HCT116 (cell line): ENCODE measurements at regions not wholly inside any gene's neighbourhood (a gene's known extent, or its start where the extent isn't known, plus 50 kb on each side); places are given as distances from the start of the nearest gene placed in this dataset.

Source experiments
- ATAC-seq: fragments of 200-7000 bp; cut with Tn5 transposase; 2 replicates; pipeline ENCODE4 v1.9.1; 2020; ENCODE audit warnings: mild to moderate bottlenecking, moderate library complexity
- BruUV-seq: library from RNA; stranded (reverse); fragments of 400-500 nt; replicated peaks from 2 replicates; lab custom pipeline; 2021; lab: Mats Ljungman, UMichigan
- CTCF ChIA-PET: fragments of 300-600 bp; sonication (Branson Sonifier 250); formaldehyde crosslinking; loops from one replicate; lab custom pipeline; 2021; ENCODE audit warnings: antibody characterized with exemption; lab: Charles Lee
- POLR2A ChIA-PET: fragments of 300-600, 350-600 bp; sonication (Branson Sonifier 250); formaldehyde crosslinking; loops from one replicate; lab custom pipeline; 2021; ENCODE audit warnings: antibody characterized with exemption; lab: Charles Lee
- RAD21 ChIA-PET, 2 experiments: fragments of 300-600 bp; sonication (Branson Sonifier 250); formaldehyde crosslinking; loops; one replicate each; lab custom pipeline; 2023; ENCODE audit warnings: low total read pairs in 2 of 2; ENCODE audit not compliant: uncharacterized antibody in 2 of 2, unreplicated experiment in 2 of 2, low non-redundant PET in 1 of 2; lab: Charles Lee
- DNase-seq: peaks from one replicate; pipeline ENCODE4 v3.0.0-alpha.2; 2010; ENCODE audit warnings: low read depth, low spot score
- H2AFZ ChIP-seq: fragments of 200-600 bp; shearing (Covaris generic), sonication (generic); 2 replicates; pipeline ENCODE4 v1.6.1; 2017; ENCODE audit warnings: low read depth, mixed run types, mixed read lengths, antibody characterized with exemption, low read length; ENCODE audit not compliant: poor library complexity, severe bottlenecking
- H3K27ac ChIP-seq: 2 replicates; pipeline ENCODE4 v1.5.1; 2012; ENCODE audit warnings: low read depth, low read length
- H3K27me3 ChIP-seq: fragments of 200-600 bp; sonication (generic); 2 replicates; pipeline ENCODE4 v1.6.1; 2016; ENCODE audit warnings: mixed run types, low read length, mixed read lengths; ENCODE audit not compliant: insufficient read depth
- H3K36me3 ChIP-seq, 2 experiments: fragments of 200-500 bp in 1 of 2; fragments of 200-600 bp in 1 of 2; sonication (Bioruptor generic) in 1 of 2; sonication (generic) in 1 of 2; 2 replicates each; pipeline versions ENCODE4 v1.5.1 to v1.6.1; 2014 to 2016; ENCODE audit warnings: low read length in 2 of 2, inconsistent platforms in 1 of 2, mixed read lengths in 1 of 2, mixed run types in 1 of 2; ENCODE audit not compliant: insufficient read depth in 2 of 2, control insufficient read depth in 1 of 2
- H3K4me1 ChIP-seq, 2 experiments: fragments of 200-600 bp in 1 of 2; sonication (generic) in 1 of 2; 2 replicates each; pipeline versions ENCODE4 v1.5.1 to v1.6.1; 2012 to 2017; ENCODE audit warnings: low read length in 2 of 2, inconsistent platforms in 1 of 2, mild to moderate bottlenecking in 1 of 2, mixed read lengths in 1 of 2, mixed run types in 1 of 2, moderate library complexity in 1 of 2; ENCODE audit not compliant: insufficient read depth in 2 of 2, control insufficient read depth in 1 of 2
- H3K4me2 ChIP-seq: fragments of 200-600 bp; sonication (generic); 2 replicates; pipeline ENCODE4 v1.6.1; 2017; ENCODE audit warnings: mixed run types, low read length, mixed read lengths
- H3K4me3 ChIP-seq, 2 experiments: fragments of 200-600 bp in 1 of 2; sonication (generic) in 1 of 2; replicated peaks in 1 of 2; 2 replicates each; pipeline ENCODE4 v1.5.1; 2011 to 2016; ENCODE audit warnings: low read length in 2 of 2, control low read depth in 1 of 2, low read depth in 1 of 2, mild to moderate bottlenecking in 1 of 2, mixed read lengths in 1 of 2, mixed run types in 1 of 2
- H3K79me2 ChIP-seq: fragments of 200-600 bp; sonication (generic); 2 replicates; pipeline ENCODE4 v1.6.1; 2017; ENCODE audit warnings: mild to moderate bottlenecking, mixed run types, low read length, moderate library complexity, mixed read lengths; ENCODE audit not compliant: insufficient read depth
- H3K9ac ChIP-seq: fragments of 200-600 bp; sonication (generic); 2 replicates; pipeline ENCODE4 v1.6.1; 2016; ENCODE audit warnings: low read length, mixed read lengths
- H3K9me2 ChIP-seq: fragments of 200-600 bp; sonication (generic), shearing (Covaris generic); 2 replicates; pipeline ENCODE4 v1.6.1; 2017; ENCODE audit warnings: mixed run types, mild to moderate bottlenecking, moderate library complexity; ENCODE audit not compliant: insufficient read depth
- H3K9me3 ChIP-seq, 2 experiments: fragments of 200-500 bp in 1 of 2; fragments of 200-600 bp in 1 of 2; sonication (Bioruptor generic) in 1 of 2; sonication (generic) in 1 of 2; 2 replicates each; pipeline ENCODE4 v1.6.1; 2014 to 2017; ENCODE audit warnings: low read length in 2 of 2, mixed read lengths in 2 of 2, inconsistent platforms in 1 of 2, low read depth in 1 of 2, mild to moderate bottlenecking in 1 of 2, mixed run types in 1 of 2, moderate library complexity in 1 of 2; ENCODE audit not compliant: control insufficient read depth in 1 of 2, insufficient read depth in 1 of 2
- H4K20me1 ChIP-seq: fragments of 200-600 bp; sonication (generic), shearing (Covaris generic); 2 replicates; pipeline ENCODE4 v1.6.1; 2017; ENCODE audit warnings: mixed run types, mild to moderate bottlenecking, moderate library complexity; ENCODE audit not compliant: insufficient read depth
- CBX3 ChIP-seq: IDR thresholded peaks from 2 replicates; pipeline ENCODE4 v1.6.1; 2012; ENCODE audit warnings: low read depth
- EGR1 ChIP-seq: IDR thresholded peaks from 2 replicates; pipeline ENCODE4 v1.6.1; 2012; ENCODE audit warnings: low read depth
- ELF1 ChIP-seq: IDR thresholded peaks from 2 replicates; pipeline ENCODE4 v1.6.1; 2012; ENCODE audit warnings: low read depth, borderline replicate concordance
- FOSL1 ChIP-seq: IDR thresholded peaks from 2 replicates; pipeline ENCODE4 v1.6.1; 2012; ENCODE audit warnings: low read depth
- JUND ChIP-seq: IDR thresholded peaks from 2 replicates; pipeline ENCODE4 v1.6.1; 2012
- MAX ChIP-seq: IDR thresholded peaks from 2 replicates; pipeline ENCODE4 v1.6.1; 2012
- SIN3A ChIP-seq: IDR thresholded peaks from 2 replicates; pipeline ENCODE4 v1.6.1; 2012; ENCODE audit warnings: low read depth
- SP1 ChIP-seq: IDR thresholded peaks from 2 replicates; pipeline ENCODE4 v1.6.1; 2012; ENCODE audit warnings: low read depth
- SRF ChIP-seq: IDR thresholded peaks from 2 replicates; pipeline ENCODE4 v1.6.1; 2012; ENCODE audit warnings: low read depth
- TCF7L2 ChIP-seq: IDR thresholded peaks from 2 replicates; pipeline ENCODE4 v1.7.0; 2011; ENCODE audit warnings: borderline replicate concordance, inconsistent platforms; ENCODE audit not compliant: insufficient read depth, insufficient read length; ENCODE audit errors: extremely low read depth
- YY1 ChIP-seq: IDR thresholded peaks from 2 replicates; pipeline ENCODE4 v1.6.1; 2011; ENCODE audit warnings: low read length, low read depth, moderate library complexity, mild to moderate bottlenecking; ENCODE audit not compliant: insufficient replicate concordance; ENCODE audit errors: extremely low read depth
- ZFX ChIP-seq: fragments of 450-650 bp; IDR thresholded peaks from 2 replicates; pipeline ENCODE4 v1.6.1; 2017
- intact Hi-C: fragments of 100-400 bp; cut with micrococcal nuclease; formaldehyde crosslinking; loops from 2 replicates; pipeline ENCODE4 v1.10.0; 2022

- Histone ChIP-seq H3K36me3 (no peaks in the 10 kb centered on the region), H3K4me3 (no peak overlapping the region), H3K27me3 (peaks cover 9% of the 10 kb centered on the region; the same call in 1 of the 2 replicates), H4K20me1 (no peaks in the 10 kb centered on the region), H2AFZ (no peak overlapping the region), H3K79me2 (no peaks in the 10 kb centered on the region), H3K9ac (no peak overlapping the region), H3K9me3 (no peaks in the 10 kb centered on the region), H3K4me1 (peaks cover 0 to 2% of the 10 kb centered on the region in 2 experiments; a peak in 1 of 4 replicates), H3K9me2 (no peaks in the 10 kb centered on the region), H3K4me2 (no peak overlapping the region), H3K27ac (no peak overlapping the region)
- intact Hi-C loops = loop anchor here (10.0 kb wide), 1 partner anchor 523 kb away; no protein-coding TSS in a partner anchor
- ATAC-seq (no peak), DNase-seq (no peak)
- POLR2A ChIA-PET = no interaction called here
- TF ChIP-seq SIN3A = no peak
- TF ChIP-seq SP1 = no peak
- TF ChIP-seq FOSL1 = no peak
- TF ChIP-seq CBX3 = no peak
- TF ChIP-seq JUND = no peak
- no peak for TF ChIP-seq MAX
- CTCF ChIA-PET = no interaction called here
- BruUV-seq = no TSS peak
- RAD21 ChIA-PET = no interaction called here
Measured at GRCh38 chr7:135808206-135808605, 59.6 kb upstream of the FAM180A start.

- no peaks in the 10 kb centered on the region for H4K20me1 ChIP-seq
Measured at GRCh38 chr7:135803143-135803542, 54.5 kb upstream of the FAM180A start.

More at GRCh38 chr7:135803143-135803542, 54.5 kb upstream of the FAM180A start:
- Histone ChIP-seq H3K4me2 (peak overlapping the region; percentile 11; the same call in 1 of the 2 replicates), H3K27me3 (no peaks in the 10 kb centered on the region), H3K27ac (no peak overlapping the region), H3K36me3 (no peaks in the 10 kb centered on the region), H3K4me3 (no peak overlapping the region), H3K9me3 (no peaks in the 10 kb centered on the region), H3K79me2 (no peaks in the 10 kb centered on the region), H3K9ac (no peak overlapping the region), H3K9me2 (no peaks in the 10 kb centered on the region), H3K4me1 (peaks cover 0 to 11% of the 10 kb centered on the region in 2 experiments; a peak in 1 of 4 replicates), H2AFZ (no peak overlapping the region)
- BruUV-seq = no TSS peak
- ChIA-PET CTCF (no interaction called here), POLR2A (no interaction called here), RAD21 (no interaction called here)
- intact Hi-C loops = loop anchor here (5.0 to 10.0 kb wide), 2 partner anchors 518 to 1649 kb away; no protein-coding TSS in a partner anchor
- ATAC-seq = peak; percentile 53; the same call in 1 of the 2 replicates
- TF ChIP-seq MAX (no peak), JUND (no peak), ELF1 (no peak), TCF7L2 (no peak), SRF (no peak), ZFX (no peak), YY1 (no peak), EGR1 (no peak), CBX3 (no peak)
- DNase-seq = no peak
